HG02623 (cell line): ENCODE measurements at regions not wholly inside any gene's neighbourhood (a gene's known extent, or its start where the extent isn't known, plus 50 kb on each side); places are given as distances from the start of the nearest gene placed in this dataset.

Source experiments
- ATAC-seq: cut with Tn5 transposase; IDR thresholded peaks from one replicate; pipeline ENCODE4 v1.9.1; 2021; ENCODE audit warnings: moderate library complexity; ENCODE audit not compliant: unreplicated experiment

DNA sequence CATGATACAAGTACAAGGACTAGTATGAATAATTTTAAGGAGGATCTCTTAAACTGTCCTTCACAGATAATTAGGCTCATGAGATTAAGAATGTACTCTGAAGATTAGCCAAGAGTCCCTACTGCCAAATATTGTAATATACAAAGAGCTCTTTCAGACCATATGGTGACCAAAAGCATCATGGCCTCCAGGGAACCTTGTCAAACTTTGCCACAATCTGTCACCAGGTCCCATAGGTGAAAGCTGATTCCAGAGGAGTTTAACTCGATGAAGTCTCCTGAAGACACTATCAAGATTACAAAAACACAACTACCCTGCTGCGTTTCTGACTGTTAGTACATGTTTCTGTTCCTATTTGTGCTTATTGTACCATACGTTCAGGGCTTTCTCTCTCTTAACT lies 395.4 kb upstream of the ITGA1 start:
- ATAC-seq = no peak

DNA sequence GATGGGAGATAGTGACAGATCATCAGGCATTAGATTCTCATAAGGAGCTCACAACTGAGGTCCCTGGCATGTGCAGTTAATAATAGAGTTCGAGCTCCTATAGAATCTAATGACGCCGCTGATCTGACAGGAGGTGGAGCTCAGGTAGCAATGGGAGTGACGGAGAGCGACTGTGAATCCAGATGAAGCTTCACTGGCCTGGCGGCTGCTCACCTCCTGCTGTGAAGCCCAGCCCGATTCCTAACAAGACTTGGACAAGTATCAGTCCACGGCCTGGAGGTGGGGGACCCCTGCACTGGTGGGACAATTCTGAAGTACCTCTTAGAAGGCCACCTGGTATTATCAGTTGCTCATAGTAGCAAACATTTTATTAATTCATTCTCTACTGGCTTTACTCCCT lies 377.9 kb upstream of the ITGA1 start:
- ATAC-seq = no peak

DNA sequence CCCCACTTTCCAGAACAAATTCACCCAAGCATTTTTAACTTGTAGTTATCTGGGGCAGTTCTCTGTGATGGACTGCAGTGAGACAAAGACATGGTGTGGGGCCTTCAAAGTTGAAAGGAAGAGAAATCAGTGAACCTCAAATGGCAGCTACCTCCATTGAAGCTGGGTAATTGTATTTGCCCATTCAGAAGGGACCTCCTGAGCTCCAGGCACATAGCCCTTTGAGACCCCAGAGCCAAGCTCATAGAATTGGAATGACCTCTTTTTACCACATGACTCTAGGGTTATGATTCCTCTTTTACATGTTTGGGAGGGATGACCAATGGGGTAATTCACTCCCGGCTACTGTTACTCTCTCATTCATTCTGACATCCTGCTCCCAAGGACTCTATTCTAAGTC lies 368.4 kb upstream of the ITGA1 start:
- ATAC-seq = no peak

DNA sequence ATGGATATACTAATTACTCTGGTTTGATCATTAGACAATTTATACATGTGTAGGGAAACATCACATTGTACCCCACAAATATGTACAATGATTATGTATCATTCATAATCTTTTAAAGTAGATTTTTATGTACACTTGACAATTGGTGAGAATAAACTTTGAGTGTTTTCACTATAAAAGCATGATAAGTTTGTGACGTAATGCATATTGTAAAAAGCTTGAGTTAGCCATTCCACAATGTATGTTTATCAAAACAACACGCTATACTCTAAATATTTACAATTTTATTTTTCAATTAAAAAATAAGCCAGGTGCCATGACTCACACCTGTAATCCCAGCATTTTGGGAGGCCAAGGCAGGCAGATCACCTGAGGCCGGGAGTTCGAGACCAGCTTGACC lies 360.1 kb upstream of the ITGA1 start:
- no peak for ATAC-seq

DNA sequence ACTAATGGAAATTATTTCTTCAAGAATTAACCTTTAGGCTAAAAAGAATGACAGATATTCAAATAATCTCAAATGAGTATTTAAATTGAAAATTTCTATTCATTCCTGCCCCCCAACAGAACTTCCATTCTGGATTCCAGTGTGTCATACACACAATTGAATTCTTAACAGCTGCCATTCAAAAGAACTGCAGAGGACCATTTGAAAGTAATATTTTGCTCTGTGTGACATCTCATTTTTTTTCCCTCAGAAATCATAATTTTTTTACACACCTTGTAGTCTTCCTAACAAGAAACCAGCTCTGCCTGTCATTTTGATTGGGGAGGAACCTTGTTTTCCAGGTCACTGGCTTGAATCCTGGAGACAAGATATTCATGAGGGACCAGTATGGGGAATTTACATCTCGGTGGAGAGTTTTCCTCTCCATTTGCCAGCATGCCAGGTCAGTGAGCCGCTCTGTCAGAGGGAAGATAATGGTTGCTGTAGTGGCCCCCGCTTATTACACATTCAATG lies 358.7 kb upstream of the ITGA1 start:
- ATAC-seq = no peak

DNA sequence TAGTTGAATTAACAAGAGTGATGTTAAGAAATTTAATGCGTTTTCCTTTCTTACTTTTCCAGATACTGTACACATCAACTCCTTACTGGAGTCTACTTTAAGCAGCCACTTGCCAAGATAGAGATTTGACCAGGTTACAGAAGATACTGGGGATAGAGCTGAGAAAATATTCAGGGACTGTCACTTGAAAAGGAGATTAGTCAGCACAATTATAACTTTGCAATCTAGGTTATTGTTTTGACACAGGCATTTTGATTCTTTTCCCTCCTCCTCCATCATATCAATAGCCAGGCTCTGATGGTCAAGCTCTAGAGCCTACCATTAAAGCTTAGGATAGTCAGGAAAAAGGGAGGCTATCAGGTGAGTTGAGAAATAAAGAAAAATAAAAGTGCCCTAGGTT lies 345.9 kb upstream of the ITGA1 start:
- no peak for ATAC-seq

DNA sequence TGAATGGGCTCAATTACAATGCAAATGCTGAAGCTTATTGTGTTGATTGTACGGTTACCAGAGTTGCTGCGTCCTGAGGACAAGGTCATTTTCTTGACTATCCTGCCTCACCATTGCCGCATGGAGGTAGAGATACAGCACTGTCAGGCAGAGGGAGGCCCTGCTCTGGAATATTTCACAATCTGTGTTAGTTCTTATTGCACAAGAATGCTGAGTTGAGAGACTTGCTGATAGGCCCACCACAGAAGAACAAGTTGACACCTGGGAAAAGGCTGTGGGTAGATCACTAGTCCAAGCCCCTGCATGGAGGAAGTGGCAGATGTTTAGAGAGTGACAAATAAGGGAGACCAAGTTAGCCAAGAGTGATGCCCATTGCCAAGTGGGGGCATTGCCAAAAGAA lies 344.5 kb upstream of the ITGA1 start:
- no peak for ATAC-seq

DNA sequence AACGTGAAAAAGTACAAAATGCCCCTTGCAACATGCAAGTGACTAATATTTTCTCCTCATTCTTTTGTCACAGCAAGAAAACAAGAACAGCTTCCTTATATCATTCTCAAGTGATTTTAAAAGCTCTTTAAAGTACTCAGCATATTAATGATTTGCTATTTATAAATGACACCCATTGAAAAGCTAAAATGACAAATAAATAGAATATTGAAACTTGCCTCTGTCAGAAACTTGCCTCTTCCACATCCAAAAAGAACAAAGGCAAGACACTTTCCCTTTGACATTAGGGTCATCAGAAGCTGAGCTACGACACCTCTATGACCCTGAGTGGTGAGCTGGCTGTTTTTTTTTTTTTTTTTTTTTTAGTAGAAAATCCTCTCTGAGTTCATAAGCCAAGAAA lies 339.6 kb upstream of the ITGA1 start:
- ATAC-seq = no peak

DNA sequence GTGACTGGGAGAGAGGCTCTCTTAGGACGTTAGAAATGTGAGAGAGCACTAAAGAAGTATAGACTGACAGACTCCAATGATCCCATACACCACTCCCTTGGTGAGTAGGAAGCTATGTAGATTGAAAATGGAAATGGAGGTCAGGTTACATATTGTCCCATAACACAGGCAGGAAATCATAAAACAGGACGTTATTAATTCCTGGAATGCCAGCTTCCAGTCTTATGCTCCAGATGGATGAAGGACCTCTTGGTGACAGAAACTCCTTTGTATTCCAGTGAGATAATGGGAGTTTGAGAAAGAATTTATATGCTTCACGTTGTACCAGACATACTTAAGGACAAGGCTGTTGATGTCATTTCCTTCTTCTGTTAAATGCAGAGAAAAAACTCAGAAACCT lies 338.2 kb upstream of the ITGA1 start:
- no peak for ATAC-seq

DNA sequence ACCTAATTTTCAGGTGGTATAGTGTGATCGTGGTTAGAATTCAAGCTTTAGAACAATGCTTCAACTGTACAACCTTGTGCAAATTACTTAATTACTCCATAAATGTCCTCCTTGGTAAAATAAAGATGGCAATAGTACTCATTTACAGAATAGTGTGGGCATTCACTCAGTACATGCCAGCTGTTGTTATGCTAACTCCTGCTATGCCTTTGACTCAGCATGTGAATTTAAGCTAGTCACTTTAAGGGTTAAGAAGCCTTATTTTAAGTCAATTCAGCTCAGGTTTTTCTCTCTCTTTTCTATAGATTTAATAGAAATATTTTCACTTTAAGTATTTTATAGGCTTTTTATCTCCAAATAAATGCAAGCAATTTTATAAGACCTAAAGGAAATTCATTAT lies 335.6 kb upstream of the ITGA1 start:
- ATAC-seq = no peak

DNA sequence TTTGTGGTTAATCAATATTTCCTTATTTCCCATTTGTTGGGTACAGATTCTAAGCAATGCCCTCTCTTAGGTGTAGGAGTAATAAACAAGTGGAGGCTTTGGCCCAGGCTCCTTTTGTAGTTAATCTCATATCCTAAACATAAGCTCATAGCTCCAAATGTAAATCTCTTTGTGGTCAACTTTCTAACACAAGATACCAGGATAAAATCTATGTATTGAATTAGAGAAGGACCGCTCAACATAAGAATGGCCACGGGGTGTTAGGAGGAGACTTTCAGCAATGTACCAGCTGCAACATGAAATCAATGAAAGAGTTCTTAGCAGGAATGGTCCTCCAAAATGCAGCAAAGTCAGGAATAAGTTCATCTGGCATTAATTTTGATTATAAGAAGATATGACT lies 334.5 kb upstream of the ITGA1 start:
- no peak for ATAC-seq

DNA sequence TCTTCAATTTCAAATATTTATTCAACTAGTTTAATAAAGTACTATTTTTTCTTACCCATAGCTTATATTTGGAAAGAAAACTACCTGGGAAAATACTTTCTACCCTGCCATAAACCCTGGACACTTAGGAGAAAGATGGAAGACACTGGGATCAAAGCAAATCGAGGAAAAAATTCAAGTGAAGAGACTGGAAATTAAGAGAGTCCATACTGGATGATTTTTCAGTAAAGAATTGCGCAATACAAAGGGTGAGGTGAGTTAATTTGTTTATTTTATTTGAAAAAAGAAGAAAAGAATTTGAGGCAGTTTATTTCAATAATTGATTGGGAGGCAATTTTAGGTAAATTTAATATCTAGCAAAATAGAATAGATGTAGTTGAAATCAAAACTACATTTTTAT lies 331.8 kb upstream of the ITGA1 start:
- no peak for ATAC-seq

DNA sequence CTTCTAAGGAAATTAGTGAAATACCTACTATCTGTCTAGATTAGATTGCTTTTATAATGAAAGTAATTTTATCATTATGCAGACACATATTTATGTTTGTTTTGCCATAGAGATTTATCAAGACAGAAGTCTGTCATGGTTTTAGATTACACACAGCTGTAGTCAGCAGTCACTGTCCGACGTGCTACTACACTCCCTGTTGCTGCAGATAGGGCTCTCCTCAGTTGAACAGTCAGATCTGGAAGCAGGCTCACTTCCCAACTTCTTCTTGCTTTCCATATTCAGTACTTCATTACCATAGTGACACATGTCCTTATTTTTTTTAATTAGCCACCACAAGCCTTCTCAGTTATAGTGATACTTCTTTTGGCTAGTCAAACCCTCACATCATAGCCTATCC lies 329.9 kb upstream of the ITGA1 start:
- no peak for ATAC-seq

DNA sequence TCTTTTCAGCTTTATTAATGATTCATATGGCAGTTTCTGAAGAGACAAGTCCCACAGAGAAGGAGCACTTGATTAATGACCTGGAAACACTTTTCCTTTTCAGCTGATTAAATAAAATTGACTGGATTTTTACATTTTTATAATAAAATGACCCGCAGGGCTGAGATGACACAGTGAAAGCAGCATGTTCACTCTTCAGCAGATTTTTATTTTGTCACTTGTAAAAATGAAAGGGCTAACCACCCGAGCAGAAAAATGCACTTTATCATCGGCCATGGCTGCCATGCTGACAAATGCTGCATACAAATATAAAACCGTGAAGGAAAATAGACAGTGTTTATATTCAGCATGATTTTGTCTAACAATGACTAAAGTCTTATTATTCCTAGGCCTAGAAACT lies 321.6 kb upstream of the ITGA1 start:
- ATAC-seq = no peak

DNA sequence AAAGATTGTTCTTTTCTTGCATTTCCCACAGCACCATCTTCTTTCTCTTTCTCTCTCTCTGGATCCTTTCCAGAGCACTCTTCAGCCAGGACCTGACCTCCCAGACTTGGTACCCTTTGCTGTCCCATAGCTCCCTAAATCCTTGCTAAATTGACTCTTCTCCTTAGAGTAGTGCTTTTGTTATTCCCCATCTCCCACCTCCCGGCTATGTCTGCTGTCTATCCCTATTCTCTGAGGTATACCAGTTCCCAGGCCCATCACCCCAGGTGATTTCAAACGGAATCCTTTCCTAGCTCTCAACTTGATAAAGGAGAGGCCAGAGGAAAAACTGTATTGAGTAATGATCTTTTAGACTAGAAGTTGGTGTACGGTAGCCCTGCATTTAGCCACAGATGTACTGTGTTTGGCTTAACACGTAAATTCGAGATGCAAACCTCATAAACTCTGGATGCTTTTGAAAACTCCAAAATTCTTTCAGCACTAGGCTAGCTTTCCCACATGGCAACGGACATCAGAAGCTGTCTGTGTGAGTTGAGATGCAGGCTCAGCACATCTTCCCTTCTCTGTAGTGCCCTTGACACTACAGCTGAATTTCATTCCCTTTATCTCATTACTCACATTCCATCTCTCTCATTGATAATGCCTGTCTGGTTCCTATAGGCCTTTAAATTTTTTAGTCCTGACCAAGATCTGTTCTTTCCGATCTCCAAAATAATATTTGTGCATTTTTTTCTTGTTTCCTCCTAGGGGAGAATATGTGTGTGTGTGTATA lies 320.8 kb upstream of the ITGA1 start:
- no peak for ATAC-seq

DNA sequence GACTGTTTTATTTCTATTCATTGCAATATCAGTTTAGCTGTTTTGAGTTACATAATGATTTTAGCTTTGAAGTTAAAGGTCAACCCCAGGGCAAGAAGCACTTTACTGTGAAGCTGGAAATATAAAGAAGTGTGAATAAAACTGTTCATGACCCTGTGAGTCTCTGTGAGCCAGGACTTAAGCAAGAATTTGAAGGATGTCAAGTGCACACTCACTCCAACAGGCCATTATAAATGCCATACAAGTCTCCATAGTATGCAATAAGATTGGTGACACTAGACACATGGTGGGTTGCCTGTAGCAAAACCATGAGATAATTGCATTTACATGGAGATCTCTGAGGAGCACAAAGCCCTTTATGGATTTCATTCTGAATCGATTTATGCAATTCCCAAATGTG lies 318.7 kb upstream of the ITGA1 start:
- no peak for ATAC-seq

DNA sequence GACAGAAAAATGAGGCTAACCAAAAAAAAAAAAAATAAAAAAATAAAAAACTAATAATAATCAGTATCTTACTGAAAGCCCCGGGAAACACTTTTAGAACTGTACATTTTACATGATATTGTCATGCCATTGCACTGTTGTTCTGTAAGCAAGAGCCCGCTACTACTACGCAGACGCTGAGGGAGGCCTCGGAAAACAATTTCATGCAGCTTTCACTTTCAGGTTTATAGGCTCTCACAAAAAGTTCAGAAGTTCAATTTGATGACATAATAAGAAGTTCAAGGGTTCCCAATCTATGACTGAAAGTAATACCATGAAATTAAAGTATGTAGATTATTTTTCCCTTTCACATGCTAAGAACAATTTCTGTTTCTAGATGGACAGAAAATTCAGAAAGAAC lies 318.3 kb upstream of the ITGA1 start:
- no peak for ATAC-seq

DNA sequence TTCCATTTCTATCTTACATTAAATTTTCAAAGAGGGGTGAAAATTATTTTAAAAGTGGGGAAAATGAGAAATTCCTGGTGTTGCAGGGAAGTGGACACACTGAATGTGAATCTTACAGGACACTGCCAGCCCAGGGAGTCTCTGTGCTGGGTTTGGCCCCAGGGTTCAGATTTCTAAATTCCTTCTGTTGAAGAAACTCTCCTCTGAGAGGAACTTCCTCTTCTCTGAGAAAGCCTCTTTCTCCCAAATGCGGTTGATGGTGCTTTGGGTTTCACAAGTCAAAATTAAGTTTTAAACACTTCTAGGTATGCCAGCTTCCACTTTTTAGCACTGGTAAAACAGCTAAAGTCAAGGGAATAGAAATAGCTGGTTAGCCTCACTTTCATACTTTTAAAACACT lies 317.9 kb upstream of the ITGA1 start:
- no peak for ATAC-seq

DNA sequence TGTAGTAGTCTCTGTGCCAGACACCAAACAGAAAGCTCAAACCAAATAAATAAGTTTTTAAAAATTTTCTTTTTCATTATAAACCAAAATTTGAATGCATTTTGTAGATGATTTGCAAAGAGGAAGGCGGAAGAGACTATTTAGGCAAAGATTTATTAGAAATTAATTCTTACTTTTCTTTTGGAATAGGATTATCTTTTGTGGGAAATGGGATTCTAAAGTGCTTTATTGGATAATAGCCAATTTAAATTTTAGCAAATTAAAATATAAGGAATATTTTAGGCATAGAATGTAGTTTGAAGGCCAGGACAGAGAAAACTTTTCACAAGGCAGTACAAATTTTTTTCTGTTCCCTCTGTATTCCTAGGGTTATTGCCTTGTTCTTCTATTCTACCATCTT lies 311.4 kb upstream of the ITGA1 start:
- no peak for ATAC-seq

DNA sequence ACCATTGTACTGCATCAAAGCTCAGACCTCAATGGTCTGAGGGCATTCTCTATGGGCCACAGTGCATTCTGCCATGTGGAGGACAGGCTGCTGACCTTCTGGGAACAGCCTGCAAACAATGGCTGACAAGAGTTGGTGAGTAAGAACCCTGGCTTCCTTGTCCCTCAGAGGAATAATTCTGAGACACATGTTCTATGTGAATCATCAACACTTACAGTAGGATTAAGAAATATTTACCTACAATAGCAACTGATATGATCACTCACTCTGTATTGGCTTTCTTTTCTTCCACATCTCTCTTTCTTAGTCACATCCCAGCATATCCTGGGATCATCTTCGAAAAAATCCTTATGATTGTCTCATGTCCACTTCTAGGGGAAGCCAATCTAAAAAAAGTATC lies 306.5 kb upstream of the ITGA1 start:
- no peak for ATAC-seq

DNA sequence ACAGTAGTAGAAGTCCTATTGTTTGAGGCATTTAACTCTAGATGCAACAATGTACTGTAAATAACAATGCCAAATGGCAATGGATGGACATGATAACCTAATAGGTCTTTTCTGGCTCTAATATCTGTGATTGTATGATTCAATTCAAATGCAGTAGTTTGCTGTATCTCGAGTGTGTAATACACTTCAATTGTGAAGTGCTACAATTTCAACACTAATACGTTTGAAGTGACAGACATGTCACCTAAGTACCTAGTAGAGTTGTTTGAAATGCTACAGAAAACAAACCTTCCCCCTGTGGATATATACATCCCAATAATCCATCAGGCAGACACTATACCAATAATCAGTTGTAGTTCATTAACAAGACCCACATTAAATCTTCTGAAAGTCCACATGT lies 305.9 kb upstream of the ITGA1 start:
- ATAC-seq = no peak

DNA sequence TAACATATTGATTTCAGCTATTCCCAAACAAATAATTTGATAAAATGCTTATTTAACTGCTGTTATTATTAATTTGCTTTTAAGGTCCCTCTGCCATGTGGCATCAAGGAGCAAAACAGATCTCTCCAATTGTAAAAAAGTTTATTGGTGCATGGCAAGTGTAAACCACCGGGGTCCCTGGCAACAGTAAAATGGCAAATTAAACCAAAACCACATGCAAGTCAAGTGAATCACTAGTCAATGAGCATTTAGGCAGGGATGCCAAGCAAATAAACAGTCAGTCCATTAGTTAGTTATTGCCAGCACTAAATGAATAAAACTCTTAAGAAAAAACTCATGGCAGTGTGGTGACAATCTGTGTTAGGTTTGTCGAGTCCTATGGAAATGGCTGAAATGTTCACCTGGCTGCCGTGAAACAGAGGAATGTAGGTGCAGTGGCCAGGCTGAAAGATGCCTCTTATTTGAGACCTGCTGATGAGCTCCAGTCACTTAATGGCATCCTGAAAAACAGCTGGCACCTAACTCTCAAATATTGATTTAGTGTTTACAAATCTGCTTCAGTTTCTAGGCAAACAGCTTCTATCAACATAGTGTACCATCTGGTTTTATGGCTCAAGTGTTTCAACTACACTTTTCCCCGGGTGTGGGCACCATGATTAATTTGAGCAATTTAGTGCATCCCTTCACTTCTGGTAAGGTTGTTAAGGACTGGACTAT lies 296.5 kb upstream of the ITGA1 start:
- ATAC-seq = no peak

DNA sequence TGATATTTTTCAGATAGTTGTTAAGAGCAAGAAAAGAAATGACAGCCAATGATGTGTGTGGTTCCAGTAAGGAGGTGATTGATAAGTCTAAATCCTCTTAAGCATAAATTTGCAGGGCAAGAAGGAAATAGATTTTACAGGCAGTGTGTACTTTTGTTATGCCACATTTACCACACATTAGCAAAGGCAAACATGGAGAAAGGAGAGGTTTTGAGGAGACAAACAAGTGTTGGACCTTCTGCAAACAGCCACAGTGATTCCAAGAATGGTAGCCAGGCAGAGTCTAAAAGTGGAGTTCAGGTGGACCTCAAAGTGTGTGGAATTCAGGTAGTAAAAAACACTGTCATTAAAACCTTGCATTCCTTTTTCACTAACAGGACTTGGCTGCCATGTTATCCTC lies 295.9 kb upstream of the ITGA1 start:
- no peak for ATAC-seq
